PC-9 (cell line): ENCODE measurements at regions not wholly inside any gene's neighbourhood (a gene's known extent, or its start where the extent isn't known, plus 50 kb on each side); places are given as distances from the start of the nearest gene placed in this dataset.

Experiments used
- CTCF ChIP-seq: fragments of 200-600 bp; sonication (generic); conservative IDR thresholded peaks from 2 replicates; pipeline ENCODE4 v1.6.1; 2017; ENCODE audit warnings: mixed run types, antibody characterized with exemption, mild to moderate bottlenecking, moderate library complexity
- EZH2 ChIP-seq: fragments of 200-600 bp; sonication (generic); IDR thresholded peaks from 2 replicates; pipeline ENCODE4 v1.8.0; 2017; ENCODE audit warnings: antibody characterized with exemption, low read depth

GRCh38 chr15:31465083-31465955 lies 138.7 kb downstream of the KLF13 start:
- no peak for TF ChIP-seq CTCF
- no peak for TF ChIP-seq EZH2
